ENCODE measurements at regions not wholly inside any gene's neighbourhood (a gene's known extent, or its start where the extent isn't known, plus 50 kb on each side); places are given as distances from the start of the nearest gene placed in this dataset.

GRCh38 chr2:228653884-228654283 is 472.4 kb upstream of the SPHKAP start:
- no peak for DNase-seq (ENCODE audit: low spot score)
- Histone ChIP-seq H3K4me3 (ENCODE audit: low read depth in 1 of 3, low read length in 3 of 3) (no peak overlapping the region), H3K4me1 (ENCODE audit: control insufficient read depth in 4 of 4, insufficient read depth in 4 of 4, low read length in 3 of 4) (peaks cover 0 to 8% (median 3%) of the 10 kb centered on the region in 4 donors), H3K9ac (ENCODE audit: low read depth in 1 of 2, low read length in 2 of 2) (no peak overlapping the region), H3K9me3 (ENCODE audit: control insufficient read depth in 4 of 4, low read length in 3 of 4) (no peaks in the 10 kb centered on the region), H3K36me3 (ENCODE audit: control insufficient read depth in 4 of 4, insufficient read depth in 3 of 4, low read depth in 1 of 4, low read length in 3 of 4) (no peaks in the 10 kb centered on the region), H3K27ac (ENCODE audit: low read depth in 1 of 2, low read length in 2 of 2) (no peak overlapping the region), H3K27me3 (ENCODE audit: control insufficient read depth in 4 of 4, insufficient read depth in 4 of 4, low read length in 3 of 4) (peaks cover 0 to 3% (median 0%) of the 10 kb centered on the region in 4 donors)
- TF ChIP-seq NR2F2 (IDR thresholded peaks at IDR 0.05), result no peak
- TF ChIP-seq HNF4G (IDR thresholded peaks at IDR 0.05), result no peak
- no peak for TF ChIP-seq GABPA (IDR thresholded peaks at IDR 0.05 in 1 of 2, conservative IDR thresholded peaks at IDR 0.05 in 1 of 2)
- TF ChIP-seq ZBTB33 (IDR thresholded peaks at IDR 0.05), result no peak
- TF ChIP-seq CTCF (IDR thresholded peaks at IDR 0.05; ENCODE audit: low read depth, low read length, missing input control), result no peak
- TF ChIP-seq MAX (IDR thresholded peaks at IDR 0.05), result no peak
- no peak for TF ChIP-seq TAF1 (conservative IDR thresholded peaks at IDR 0.05)
- TF ChIP-seq SP1 (IDR thresholded peaks at IDR 0.05), result no peak
- TF ChIP-seq ATF3 (IDR thresholded peaks at IDR 0.05), result no peak
- no peak for TF ChIP-seq JUND (IDR thresholded peaks at IDR 0.05)
- 23% methylated on average over 4 of the region's 4 CpGs for WGBS

DNA sequence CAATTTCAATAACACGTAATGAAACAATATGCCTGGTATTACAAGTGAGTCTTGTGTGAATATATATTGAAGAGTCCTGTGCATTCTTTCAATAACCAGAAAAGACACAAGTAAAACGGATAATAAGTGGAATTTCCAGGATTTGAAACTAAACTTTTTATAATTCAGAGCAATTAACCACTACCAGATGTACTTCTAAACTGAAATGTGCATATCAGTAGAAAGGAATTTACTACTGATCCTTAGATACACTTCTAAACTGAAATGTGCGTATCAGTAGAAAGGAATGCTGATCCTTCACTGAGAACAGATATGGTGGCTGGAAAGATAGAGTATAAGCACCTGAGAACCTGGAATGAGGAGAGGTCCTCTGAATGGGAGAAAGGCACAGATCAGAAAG is 470.9 kb upstream of the SPHKAP start:
- H3K4me3 ChIP-seq (ENCODE audit: low read depth in 1 of 3, low read length in 3 of 3), result no peak overlapping the region
- H3K9me3 ChIP-seq (ENCODE audit: control insufficient read depth in 4 of 4, low read length in 3 of 4), result no peaks in the 10 kb centered on the region
- no peaks in the 10 kb centered on the region for H3K36me3 ChIP-seq (ENCODE audit: control insufficient read depth in 4 of 4, insufficient read depth in 3 of 4, low read depth in 1 of 4, low read length in 3 of 4)
- WGBS, result 63% methylated on average over 3 of the region's 3 CpGs
- H3K9ac ChIP-seq (ENCODE audit: low read depth in 1 of 2, low read length in 2 of 2), result no peak overlapping the region
- peaks cover 0 to 8% (median 3%) of the 10 kb centered on the region in 4 donors for H3K4me1 ChIP-seq (ENCODE audit: control insufficient read depth in 4 of 4, insufficient read depth in 4 of 4, low read length in 3 of 4)
- no peak for TF ChIP-seq FOXA1 (IDR thresholded peaks at IDR 0.05)
- TF ChIP-seq JUND (IDR thresholded peaks at IDR 0.05), result no peak
- H3K27me3 ChIP-seq (ENCODE audit: control insufficient read depth in 4 of 4, insufficient read depth in 4 of 4, low read length in 3 of 4), result peaks cover 0 to 3% (median 0%) of the 10 kb centered on the region in 4 donors
- no peak overlapping the region for H3K27ac ChIP-seq (ENCODE audit: low read depth in 1 of 2, low read length in 2 of 2)
- DNase-seq (ENCODE audit: low spot score), result no peak

DNA sequence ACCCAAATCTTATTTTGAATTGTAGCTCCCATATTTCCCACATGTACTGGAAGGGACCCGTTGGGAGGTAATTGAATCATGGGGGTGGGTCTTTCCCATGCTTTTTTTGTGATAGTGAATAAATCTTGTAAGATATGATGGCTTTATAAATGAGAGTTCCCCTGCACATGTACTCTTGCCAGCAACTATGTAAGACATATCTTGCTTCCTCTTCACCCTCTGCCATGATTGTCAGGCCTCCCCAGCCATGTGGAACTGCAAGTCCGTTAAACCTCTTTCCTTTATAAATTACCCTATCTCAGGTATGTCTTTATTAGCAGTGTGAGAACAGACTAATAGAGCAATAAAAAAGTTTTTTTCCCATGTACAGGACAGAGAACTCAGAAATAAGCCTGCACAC is 468.4 kb upstream of the SPHKAP start:
- Histone ChIP-seq H3K9me3 (ENCODE audit: control insufficient read depth in 4 of 4, low read length in 3 of 4) (no peaks in the 10 kb centered on the region), H3K4me1 (ENCODE audit: control insufficient read depth in 4 of 4, insufficient read depth in 4 of 4, low read length in 3 of 4) (peaks cover 0 to 8% (median 3%) of the 10 kb centered on the region in 4 donors), H3K4me3 (ENCODE audit: low read depth in 1 of 3, low read length in 3 of 3) (no peak overlapping the region), H3K27ac (ENCODE audit: low read depth in 1 of 2, low read length in 2 of 2) (no peak overlapping the region), H3K36me3 (ENCODE audit: control insufficient read depth in 4 of 4, insufficient read depth in 3 of 4, low read depth in 1 of 4, low read length in 3 of 4) (no peaks in the 10 kb centered on the region), H3K27me3 (ENCODE audit: control insufficient read depth in 4 of 4, insufficient read depth in 4 of 4, low read length in 3 of 4) (no peaks in the 10 kb centered on the region), H3K9ac (ENCODE audit: low read depth in 1 of 2, low read length in 2 of 2) (no peak overlapping the region)
- DNase-seq (ENCODE audit: low spot score), result no peak
- no peak for TF ChIP-seq REST (IDR thresholded peaks at IDR 0.05)
- TF ChIP-seq JUND (IDR thresholded peaks at IDR 0.05), result no peak
- TF ChIP-seq ATF3 (IDR thresholded peaks at IDR 0.05), result no peak
- 66% methylated on average over 2 of the region's 2 CpGs for WGBS

Measured in liver (tissue), 8 donors.